GM12878 (cell line): ENCODE measurements at regions not wholly inside any gene's neighbourhood (a gene's known extent, or its start where the extent isn't known, plus 50 kb on each side); places are given as distances from the start of the nearest gene placed in this dataset.

Source experiments
- ATAC-seq: fragments of 200-7000 bp; cut with Tn5 transposase; 3 replicates; pipeline ENCODE4 v1.9.1; 2020; ENCODE audit warnings: mild to moderate bottlenecking, moderate library complexity
- BruUV-seq: library from RNA; stranded (reverse); fragments of 400-500 nt; replicated peaks from 2 replicates; lab custom pipeline; 2021; lab: Mats Ljungman, UMichigan
- CTCF ChIA-PET: fragments of 300-600 bp; sonication (Branson Sonifier 250); formaldehyde crosslinking; extraction: SDS; loops from one replicate; lab custom pipeline; 2021; ENCODE audit warnings: inconsistent platforms; lab: Yijun Ruan, JAX
- POLR2A ChIA-PET: fragments of 350-600 bp; formaldehyde crosslinking; extraction: SDS; loops from one replicate; lab custom pipeline; 2021; ENCODE audit warnings: inconsistent platforms; lab: Charles Lee
- RAD21 ChIA-PET: fragments of 300-600 bp; sonication (Branson Sonifier 250); formaldehyde crosslinking; loops from one replicate; lab custom pipeline; 2023; ENCODE audit warnings: antibody characterized with exemption; ENCODE audit not compliant: unreplicated experiment; lab: Charles Lee
- SMC1A ChIA-PET: fragments of 300-600 bp; sonication (Branson Sonifier 250); formaldehyde crosslinking; loops from one replicate; lab custom pipeline; 2023; ENCODE audit not compliant: unreplicated experiment, uncharacterized antibody; lab: Charles Lee
- DNase-seq: peaks from one replicate; pipeline ENCODE4 v3.0.0-alpha.2; 2011; ENCODE audit warnings: low read depth, low spot score
- FAIRE-seq: peaks from 3 replicates; lab custom pipeline; 2011; peaks lifted over from hg19 to GRCh38; lab: Jason Lieb, UNC
- H2AFZ ChIP-seq: 2 replicates; pipeline ENCODE4 v1.6.0; 2011; ENCODE audit warnings: low read depth, low read length, control low read depth; ENCODE audit not compliant: control insufficient read depth
- H3K27ac ChIP-seq: 2 replicates; pipeline ENCODE4 v1.5.1; 2011; ENCODE audit warnings: control low read depth; ENCODE audit not compliant: control insufficient read depth, insufficient read depth
- H3K27me3 ChIP-seq, 2 experiments: replicated peaks in 1 of 2; 2 replicates each; pipeline versions ENCODE4 v1.6.0 to v1.6.1; 2011; ENCODE audit warnings: low read length in 1 of 2; ENCODE audit not compliant: control insufficient read depth in 2 of 2, insufficient read depth in 2 of 2
- H3K36me3 ChIP-seq, 2 experiments: 2 replicates each; pipeline ENCODE4 v1.5.1; 2011; ENCODE audit warnings: low read length in 1 of 2; ENCODE audit not compliant: control insufficient read depth in 2 of 2, insufficient read depth in 2 of 2
- H3K4me1 ChIP-seq: 2 replicates; pipeline ENCODE4 v1.6.1; 2011; ENCODE audit warnings: mild to moderate bottlenecking, low read length, moderate library complexity, mixed read lengths; ENCODE audit not compliant: control insufficient read depth, insufficient read depth
- H3K4me2 ChIP-seq: 2 replicates; pipeline ENCODE4 v1.6.0; 2011; ENCODE audit warnings: control low read depth; ENCODE audit not compliant: control insufficient read depth, insufficient read depth
- H3K4me3 ChIP-seq: fragments of 200-600 bp; sonication (generic); 2 replicates; pipeline ENCODE4 v1.5.1; 2016
- H3K79me2 ChIP-seq: 2 replicates; pipeline ENCODE4 v1.6.0; 2011; ENCODE audit warnings: low read length; ENCODE audit not compliant: control insufficient read depth, insufficient read depth
- H3K9ac ChIP-seq: 2 replicates; pipeline ENCODE4 v1.8.0; 2011; ENCODE audit warnings: low read length, control low read depth, mixed read lengths; ENCODE audit not compliant: control insufficient read depth, insufficient read depth
- H3K9me3 ChIP-seq: replicated peaks from 3 replicates; pipeline ENCODE4 v1.5.1; 2011; ENCODE audit warnings: mild to moderate bottlenecking, low read length; ENCODE audit not compliant: control insufficient read depth, insufficient read depth
- H4K20me1 ChIP-seq: 2 replicates; pipeline ENCODE4 v1.6.0; 2011; ENCODE audit not compliant: control insufficient read depth, insufficient read depth
- CBFB ChIP-seq: IDR thresholded peaks from 2 replicates; pipeline ENCODE4 v1.6.1; 2016; ENCODE audit warnings: antibody characterized with exemption, low read depth
- EED ChIP-seq: sonication (generic); IDR thresholded peaks from 2 replicates; pipeline ENCODE4 v1.6.1; 2016; ENCODE audit warnings: antibody characterized with exemption, low read depth
- EZH2 ChIP-seq: IDR thresholded peaks from 2 replicates; pipeline ENCODE4 v1.6.1; 2012; ENCODE audit warnings: low read depth, mild to moderate bottlenecking, control low read depth, inconsistent platforms, low read length, borderline replicate concordance; ENCODE audit not compliant: control insufficient read depth
- IRF4 ChIP-seq: IDR thresholded peaks from 2 replicates; pipeline ENCODE4 v1.6.1; 2011; ENCODE audit warnings: low read depth, low read length
- NR2C1 ChIP-seq: fragments of 450-650 bp; IDR thresholded peaks from 2 replicates; pipeline ENCODE4 v1.6.1; 2017; ENCODE audit warnings: antibody characterized with exemption, mild to moderate bottlenecking, moderate library complexity
- RAD51 ChIP-seq: fragments of 450-650 bp; IDR thresholded peaks from 2 replicates; pipeline ENCODE4 v1.6.1; 2016; ENCODE audit warnings: moderate library complexity, mild to moderate bottlenecking, inconsistent platforms
- RELA ChIP-seq: fragments of 450-650 bp; IDR thresholded peaks from 2 replicates; pipeline ENCODE4 v1.8.0; 2014; ENCODE audit warnings: borderline replicate concordance; ENCODE audit not compliant: partially characterized antibody
- WGBS: methylation state at CpG from one replicate; pipeline ENCODE4 v1.1.6; 2016; ENCODE audit warnings: low lambda C conversion rate; ENCODE audit not compliant: insufficient replicate concordance, insufficient coverage; ENCODE audit errors: missing lambda C conversion rate; 5-methylcytosine and 5-hydroxymethylcytosine counted together
- in situ Hi-C: fragments of 300-500 bp; cut with MboI; formaldehyde crosslinking; loops from 9 replicates; pipeline ENCODE4 v1.14.3; 2018; ENCODE audit warnings: mixed read lengths
- intact Hi-C: fragments of 100-400 bp; cut with micrococcal nuclease; formaldehyde crosslinking; loops from one replicate; pipeline ENCODE4 v1.14.2; 2022; ENCODE audit not compliant: unreplicated experiment

DNA sequence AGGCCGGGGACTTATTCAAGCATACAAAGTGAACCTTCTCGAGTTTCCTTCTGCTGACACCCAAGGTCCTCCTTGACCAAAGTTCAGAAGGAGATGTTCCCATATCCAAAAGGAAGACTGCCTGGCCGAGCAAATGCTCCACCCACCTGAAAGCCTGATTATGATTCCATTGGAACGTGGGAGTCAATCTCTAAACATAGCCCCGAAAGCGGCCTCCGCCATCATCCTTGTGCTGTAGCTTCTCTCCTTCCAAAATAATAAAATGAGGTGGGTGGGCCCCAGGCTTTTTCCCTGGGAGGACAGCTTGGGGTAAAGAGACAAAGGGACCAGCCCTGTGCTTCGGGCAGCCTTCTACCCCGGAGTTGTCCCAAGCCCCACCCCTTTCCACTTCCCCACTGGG lies 355.6 kb upstream of the SLC30A5 start:
- H3K9ac ChIP-seq: no peak overlapping the region
- no peak overlapping the region for H3K27ac ChIP-seq
- FAIRE-seq: no peak
- CTCF ChIA-PET: no interaction called here
- in situ Hi-C loops (no loop called here), intact Hi-C loops (no loop called here)
- BruUV-seq: no TSS peak
- no peak overlapping the region for H2AFZ ChIP-seq
- TF ChIP-seq NR2C1 (no peak), RELA (no peak), IRF4 (no peak), RAD51 (no peak), CBFB (no peak), EED (no peak)
- H3K4me2 ChIP-seq: no peak overlapping the region
- SMC1A ChIA-PET: no interaction called here
- 0 out of 2 replicates have a peak, but pooled peaks cover 7% of the 10 kb centered on the region for H3K4me1 ChIP-seq
- 81% methylated on average over 8 of the region's 9 CpGs for WGBS
- POLR2A ChIA-PET: no interaction called here
- H4K20me1 ChIP-seq: no peaks in the 10 kb centered on the region
- H3K79me2 ChIP-seq: no peaks in the 10 kb centered on the region
- ATAC-seq: no peak
- H3K27me3 ChIP-seq: no peaks in the 10 kb centered on the region
- no peak overlapping the region for H3K4me3 ChIP-seq
- RAD21 ChIA-PET: interaction anchor here (0.5 to 1.9 kb wide), 2 partner anchors 10 to 26 kb away, joined by 3 to 8 read pairs; no protein-coding TSS in a partner anchor
- DNase-seq: no peak
- no peaks in the 10 kb centered on the region for H3K36me3 ChIP-seq
- H3K9me3 ChIP-seq: no peaks in the 10 kb centered on the region

DNA sequence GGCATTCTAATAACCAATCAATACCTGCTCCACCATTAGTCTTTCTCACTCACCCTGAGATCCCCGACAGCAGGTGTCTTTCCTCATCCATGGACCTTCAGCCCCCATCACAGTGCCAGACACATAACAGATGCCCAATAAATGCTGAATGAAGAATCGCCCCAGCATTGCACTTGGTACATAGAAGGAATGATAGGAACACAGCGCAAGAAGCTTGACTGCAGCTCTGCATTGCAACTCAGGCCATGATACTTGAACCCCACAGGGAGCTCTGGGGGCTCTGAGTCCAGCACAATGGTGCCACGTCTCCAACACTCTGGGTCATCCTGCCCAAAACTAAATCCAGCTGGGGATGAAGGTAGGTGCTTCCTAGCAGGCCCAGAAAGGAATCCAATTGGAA lies 355.0 kb upstream of the SLC30A5 start:
- ChIA-PET SMC1A (interaction anchor here (0.7 kb wide), 1 partner anchor 278 kb away, joined by 3 read pairs; no protein-coding TSS in a partner anchor), RAD21 (interaction anchor here (0.5 to 1.9 kb wide), 3 partner anchors 9 to 485 kb away, joined by 3 to 8 read pairs (median 3); no protein-coding TSS in a partner anchor), POLR2A (no interaction called here), CTCF (no interaction called here)
- intact Hi-C loops: no loop called here
- H3K4me2 ChIP-seq: no peak overlapping the region
- no peak for TF ChIP-seq EZH2
- 68% methylated on average over 4 of the region's 4 CpGs for WGBS
- no peaks in the 10 kb centered on the region for H3K36me3 ChIP-seq
- no peaks in the 10 kb centered on the region for H3K79me2 ChIP-seq
- H3K27me3 ChIP-seq: no peaks in the 10 kb centered on the region
- H3K9ac ChIP-seq: no peak overlapping the region
- in situ Hi-C loops: no loop called here
- ATAC-seq (no peak), DNase-seq (no peak), FAIRE-seq (no peak)
- no peak overlapping the region for H2AFZ ChIP-seq
- H3K4me1 ChIP-seq: 0 out of 2 replicates have a peak, but pooled peaks cover 7% of the 10 kb centered on the region
- H4K20me1 ChIP-seq: no peaks in the 10 kb centered on the region
- H3K4me3 ChIP-seq: no peak overlapping the region
- no TSS peak for BruUV-seq
- no peak overlapping the region for H3K27ac ChIP-seq
- no peaks in the 10 kb centered on the region for H3K9me3 ChIP-seq
